ENCODE measurements at regions not wholly inside any gene's neighbourhood (a gene's known extent, or its start where the extent isn't known, plus 50 kb on each side); places are given as distances from the start of the nearest gene placed in this dataset.
A peak's percentile ranks its signal among the peaks of the same experiment; 100 is the strongest.

GRCh38 chr7:155360495-155361345 lies 63.0 kb downstream of the INSIG1 start:
- DNase-seq = no peak

DNA sequence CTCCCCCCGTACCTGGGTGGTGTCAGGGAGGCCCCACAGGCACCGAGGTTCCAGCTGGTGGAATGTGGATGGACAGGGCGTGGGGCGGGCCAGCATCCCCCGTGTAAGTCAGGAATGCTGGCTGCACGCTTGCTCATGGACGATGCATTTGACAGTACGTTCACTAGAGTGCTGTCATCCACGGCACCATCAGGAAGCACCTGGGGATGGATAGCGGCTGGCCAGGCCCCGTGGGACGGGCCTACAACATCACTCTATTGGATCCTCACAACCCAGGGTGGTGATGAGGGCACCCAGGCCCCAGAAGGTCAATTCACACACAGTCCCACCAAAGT lies 63.6 kb downstream of the INSIG1 start:
- DNase-seq = no peak

DNA sequence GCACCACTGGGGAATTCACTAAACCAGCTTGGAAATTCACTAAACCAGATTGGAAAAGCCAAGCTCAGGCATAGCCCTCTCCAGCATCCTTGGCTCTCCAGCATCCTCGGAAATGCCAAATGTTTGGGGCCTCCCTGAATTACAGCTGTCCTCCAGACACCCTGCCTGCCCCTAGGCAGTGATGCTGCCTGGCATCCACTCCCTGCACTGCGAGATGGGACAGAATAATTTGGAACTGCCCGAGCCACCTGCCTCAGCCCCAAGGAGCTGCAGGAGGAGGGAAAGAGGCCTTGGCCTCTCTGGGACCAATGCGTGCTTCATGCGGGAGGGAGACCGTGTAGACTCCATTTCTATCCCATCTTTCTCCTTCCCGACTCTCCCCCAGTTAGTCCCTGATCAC lies 64.3 kb downstream of the INSIG1 start:
- DNase-seq = no peak

GRCh38 chr7:155362380-155363145 lies 64.9 kb downstream of the INSIG1 start:
- no peak for DNase-seq

DNA sequence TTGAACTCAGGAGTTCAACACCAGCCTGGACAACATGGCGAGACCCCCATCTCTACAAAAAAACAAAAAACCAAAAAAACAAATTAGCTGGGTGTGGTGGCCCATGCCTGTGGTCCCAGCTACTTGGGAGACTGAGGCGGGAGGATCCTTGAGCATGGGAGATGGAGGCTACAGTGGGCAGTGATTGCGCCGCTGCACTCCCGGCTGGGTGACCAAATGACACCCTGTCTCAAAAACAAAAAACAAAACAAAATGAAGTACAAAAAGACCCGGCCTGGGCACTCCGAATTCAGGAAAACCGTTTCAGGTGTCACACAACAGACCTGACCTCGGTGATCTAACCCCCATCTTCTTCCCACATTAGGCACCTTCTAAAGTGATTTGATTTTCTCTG lies 65.5 kb downstream of the INSIG1 start:
- DNase-seq = no peak

DNA sequence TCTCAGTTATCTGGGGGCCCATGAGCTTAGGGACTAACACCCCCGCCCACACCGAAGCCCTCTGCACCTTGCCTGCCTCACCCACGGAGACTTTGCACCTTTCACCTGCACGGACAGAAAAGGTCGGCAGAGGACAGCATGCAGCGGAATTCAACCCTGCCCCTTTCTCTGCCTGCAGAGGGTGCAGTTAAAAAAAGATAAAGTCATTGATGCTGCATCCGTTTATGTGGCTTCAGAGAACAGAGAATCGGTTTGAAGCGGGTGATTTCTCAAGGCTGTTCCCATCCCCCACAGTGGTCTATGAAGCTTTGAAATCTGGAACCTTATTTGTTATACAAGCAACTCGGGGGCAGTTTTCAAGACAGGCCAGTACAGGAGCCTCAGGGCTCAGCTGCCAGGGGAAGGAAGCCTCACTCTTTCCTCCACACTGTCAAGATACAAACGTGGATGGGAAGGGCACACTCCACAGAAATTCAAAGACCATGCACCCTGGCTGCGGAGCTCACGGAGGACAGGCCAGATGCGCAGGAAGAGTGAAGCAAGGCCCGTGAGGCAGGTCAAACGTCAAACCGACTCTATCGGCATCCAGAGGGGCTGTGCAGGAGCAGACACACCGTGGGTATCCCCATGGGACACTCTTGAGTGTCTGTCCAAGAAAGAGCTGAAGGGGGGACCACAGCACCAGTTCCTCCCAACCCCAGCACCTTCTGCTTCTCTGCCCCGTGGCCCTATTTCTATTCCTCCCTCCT lies 66.3 kb downstream of the INSIG1 start:
- DNase-seq = no peak

DNA sequence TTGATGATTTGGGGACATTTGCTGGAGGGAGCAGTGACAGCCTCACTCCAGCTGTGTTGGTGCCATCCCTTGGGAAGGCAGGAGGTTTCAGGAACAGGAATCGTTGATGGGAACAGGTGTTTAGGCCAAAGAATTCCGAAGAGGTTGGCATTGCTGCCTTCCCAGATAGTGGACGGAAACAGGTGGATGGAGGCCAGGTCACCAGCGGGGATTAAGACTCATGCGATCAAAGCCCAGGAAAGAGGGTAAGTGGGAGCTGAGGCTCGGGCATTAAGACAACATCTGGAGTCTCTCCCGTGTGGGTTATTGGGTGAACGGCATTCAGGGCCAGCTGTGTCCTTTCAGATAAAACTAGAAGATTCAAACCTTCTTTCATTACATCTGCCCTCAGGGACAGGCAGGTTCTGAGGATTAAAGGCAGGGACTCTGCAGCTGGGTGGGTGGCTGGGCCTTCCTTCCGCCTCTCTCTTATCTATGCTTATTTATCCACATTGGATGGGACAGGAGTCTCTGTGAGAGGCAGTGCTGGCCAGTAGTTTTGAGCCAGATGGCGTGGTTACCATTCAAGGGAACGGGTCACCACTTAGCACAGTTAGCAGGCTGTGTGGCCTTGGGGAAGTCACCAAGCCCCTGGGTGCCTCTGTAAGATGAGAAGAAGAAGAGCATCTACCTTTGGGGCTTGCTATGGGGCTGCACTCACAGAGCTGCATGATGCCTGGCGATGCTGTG lies 67.6 kb downstream of the INSIG1 start:
- no peak for DNase-seq

- no peak for DNase-seq
Measured at GRCh38 chr7:155368894-155369600, 71.4 kb downstream of the INSIG1 start.

- DNase-seq = no peak
Measured at GRCh38 chr7:155369766-155370165, 72.1 kb downstream of the INSIG1 start.

DNA sequence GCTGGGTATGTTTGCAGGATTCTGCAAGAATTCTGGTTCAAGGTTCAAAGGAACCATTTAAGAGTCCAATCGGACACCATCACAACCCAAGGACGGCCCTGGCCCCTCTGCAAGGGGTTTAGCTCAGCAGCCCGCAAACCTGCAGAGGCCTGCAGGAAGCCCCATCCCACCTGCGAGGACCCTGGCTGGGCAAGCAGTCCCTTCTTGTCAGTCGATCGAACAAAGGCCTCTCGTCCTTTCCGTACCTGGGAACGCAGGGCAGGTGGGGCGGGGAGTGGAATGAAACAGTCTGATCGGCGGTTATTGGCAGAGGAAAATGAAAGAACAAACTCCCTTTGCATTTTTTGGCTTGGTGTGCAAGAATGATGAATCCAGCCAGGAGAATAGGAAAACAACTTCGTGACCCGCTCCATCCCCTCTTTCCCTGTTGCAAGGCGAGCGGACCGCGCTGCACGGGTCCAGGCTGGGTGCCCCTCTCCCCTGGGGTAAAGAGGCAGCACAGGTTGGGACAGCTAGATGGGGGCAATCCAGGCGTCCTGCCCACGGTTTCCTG lies 73.7 kb downstream of the INSIG1 start:
- no peak for DNase-seq

DNA sequence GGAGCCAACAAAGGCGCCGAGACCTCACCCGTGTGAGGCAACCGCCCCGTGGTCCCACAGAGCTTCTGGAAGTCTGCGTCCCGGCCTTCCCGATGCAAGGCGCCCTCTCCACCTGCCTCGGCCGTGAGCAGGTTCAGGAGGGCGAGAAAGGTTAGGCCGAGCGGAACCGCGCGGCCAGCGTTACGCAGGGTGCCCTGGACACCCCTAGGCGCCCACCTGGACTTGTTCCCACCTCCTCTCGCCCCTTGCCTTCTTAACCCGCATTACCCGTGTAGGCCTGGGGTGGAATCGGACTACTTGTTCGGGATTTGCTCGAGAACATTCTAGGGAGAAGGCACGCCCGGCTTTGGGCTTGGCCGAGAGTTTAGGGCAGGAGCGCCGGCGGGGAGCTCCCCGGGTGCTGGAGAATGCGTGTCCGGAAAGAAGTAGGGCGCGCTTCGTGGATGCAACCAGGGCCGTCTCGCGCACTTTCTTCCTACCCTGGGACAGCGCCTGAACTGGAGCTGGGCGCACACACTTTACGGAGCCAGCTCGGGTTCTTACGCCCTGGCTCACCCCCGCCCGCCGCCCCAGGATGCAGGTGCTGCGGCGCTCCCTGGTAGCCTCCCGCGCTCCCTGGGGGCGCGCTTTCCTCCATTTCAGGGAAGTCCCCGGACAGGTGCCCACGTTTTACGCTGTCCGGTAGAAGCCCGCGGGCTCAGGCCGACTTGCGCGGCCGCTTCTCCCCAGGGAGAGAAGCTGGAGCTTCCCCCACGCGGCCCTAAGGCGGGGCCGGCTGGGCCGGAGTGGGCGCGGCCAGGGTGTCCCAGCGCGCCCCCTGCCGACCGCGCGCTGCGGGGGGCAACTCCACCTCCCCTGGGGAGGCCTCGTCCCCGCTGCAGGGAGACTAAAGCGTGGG lies 74.5 kb downstream of the INSIG1 start:
- DNase-seq = peak; percentile 27

GRCh38 chr7:155372782-155373358 lies 75.2 kb downstream of the INSIG1 start:
- DNase-seq = no peak

- DNase-seq = no peak
Measured at GRCh38 chr7:155373359-155374273, 75.9 kb downstream of the INSIG1 start.

GRCh38 chr7:155374276-155375252 lies 76.9 kb downstream of the INSIG1 start:
- no peak for DNase-seq

DNA sequence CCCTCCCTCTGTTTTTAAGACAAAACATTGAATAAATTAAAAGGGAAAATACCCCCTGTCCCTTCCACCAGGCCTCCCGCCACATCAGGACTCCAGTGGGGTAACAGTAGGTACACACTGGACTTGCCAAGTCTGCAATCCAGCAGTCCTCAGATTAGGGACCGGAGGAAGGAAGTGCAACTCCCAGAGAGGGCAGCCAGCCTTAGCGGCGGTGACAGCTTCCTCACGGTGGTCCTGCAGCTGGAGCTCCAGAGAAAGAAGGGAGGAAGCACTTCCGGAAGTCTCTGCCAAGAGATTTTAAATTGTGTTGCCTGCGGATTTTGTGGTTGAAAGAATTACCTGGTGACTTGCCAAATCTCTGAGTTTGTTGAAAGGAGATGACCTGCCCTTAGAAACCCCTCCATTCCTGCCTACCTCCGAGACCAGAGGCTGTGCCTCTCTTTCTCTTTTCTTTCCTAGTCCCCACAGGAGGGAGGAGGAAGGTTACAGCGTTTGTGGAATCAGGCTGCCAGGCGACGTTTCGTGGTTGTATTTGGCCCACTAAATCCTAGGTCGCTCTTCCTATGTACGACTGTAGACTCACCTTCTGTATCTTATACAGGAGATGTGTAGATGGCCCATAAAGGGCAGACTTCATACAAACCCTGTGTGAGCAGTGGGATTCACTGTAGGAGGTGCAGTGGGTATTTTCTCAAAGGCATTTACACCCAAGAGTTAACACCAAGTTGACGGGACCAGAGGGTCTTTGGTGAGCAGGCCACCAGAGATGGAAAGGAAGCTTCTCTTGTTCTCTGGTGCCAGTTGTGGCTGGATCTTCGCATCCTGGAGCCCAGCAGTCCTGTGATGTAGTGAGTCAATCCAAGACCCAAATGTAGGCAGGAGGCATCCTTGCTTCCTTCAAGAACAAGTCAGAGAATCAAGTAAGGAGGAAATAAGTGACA lies 77.9 kb downstream of the INSIG1 start:
- DNase-seq = no peak

- DNase-seq = no peak
Measured at GRCh38 chr7:155377071-155377837, 79.6 kb downstream of the INSIG1 start.

Data from stimulated activated CD4-positive, alpha-beta T cell treated with anti-CD3 and anti-CD28 coated beads, Interleukin-4, amount 100 ng/mL, for 1 hour (primary cell).